RKO (cell line): ENCODE measurements at regions not wholly inside any gene's neighbourhood (a gene's known extent, or its start where the extent isn't known, plus 50 kb on each side); places are given as distances from the start of the nearest gene placed in this dataset.

Experiments used
- DNase-seq: peaks from one replicate; pipeline ENCODE4 v3.0.0-alpha.2; 2016; ENCODE audit warnings: low spot score

DNA sequence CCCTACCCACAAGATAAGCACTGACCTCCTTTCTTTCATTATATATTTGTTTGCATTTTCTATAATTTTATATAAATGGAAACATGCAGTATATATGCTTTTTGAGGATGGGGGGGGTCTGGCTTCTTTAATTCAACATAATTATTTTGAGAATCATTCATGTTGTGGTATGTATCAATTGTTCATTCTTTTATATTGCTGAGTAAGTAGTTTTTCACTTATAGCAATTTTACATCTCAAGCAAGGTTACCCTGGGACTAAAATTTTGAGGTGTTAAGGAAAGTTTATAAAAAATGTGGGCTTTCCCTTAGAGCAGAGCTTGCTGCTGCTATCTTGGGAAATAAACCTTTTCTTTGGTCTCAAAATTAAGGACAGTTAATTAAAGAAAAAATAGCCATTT lies 89.9 kb upstream of the EGLN3 start:
- DNase-seq, result no peak

DNA sequence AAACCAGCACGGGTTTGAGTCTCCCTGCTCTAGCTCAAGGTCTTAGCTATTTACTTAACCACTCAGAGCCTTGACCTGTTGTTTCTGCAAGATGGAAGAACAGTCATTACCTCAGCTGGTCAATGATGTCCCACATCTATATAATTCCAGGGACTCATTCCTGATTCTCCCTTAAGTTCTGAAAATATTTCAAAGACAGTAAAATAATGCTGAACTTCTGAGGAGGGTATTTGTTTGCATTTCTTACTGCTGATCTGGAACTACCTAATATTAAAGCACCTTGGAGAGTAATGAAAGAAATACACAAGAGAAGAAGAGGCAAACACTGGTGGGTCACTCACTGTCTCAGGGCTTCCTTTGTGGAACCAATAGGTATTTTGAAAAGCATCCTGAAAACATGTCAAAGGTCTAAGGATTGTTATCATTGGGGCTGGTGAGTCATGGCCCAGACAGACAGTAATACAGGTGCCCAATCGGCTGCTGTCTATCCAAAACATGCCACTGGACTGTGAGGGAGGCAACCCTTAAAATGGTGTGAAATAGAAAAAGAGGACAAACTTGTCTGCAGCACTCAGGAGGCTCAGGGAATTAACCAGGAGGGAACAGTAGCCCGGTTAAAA lies 88.7 kb upstream of the EGLN3 start:
- no peak for DNase-seq

DNA sequence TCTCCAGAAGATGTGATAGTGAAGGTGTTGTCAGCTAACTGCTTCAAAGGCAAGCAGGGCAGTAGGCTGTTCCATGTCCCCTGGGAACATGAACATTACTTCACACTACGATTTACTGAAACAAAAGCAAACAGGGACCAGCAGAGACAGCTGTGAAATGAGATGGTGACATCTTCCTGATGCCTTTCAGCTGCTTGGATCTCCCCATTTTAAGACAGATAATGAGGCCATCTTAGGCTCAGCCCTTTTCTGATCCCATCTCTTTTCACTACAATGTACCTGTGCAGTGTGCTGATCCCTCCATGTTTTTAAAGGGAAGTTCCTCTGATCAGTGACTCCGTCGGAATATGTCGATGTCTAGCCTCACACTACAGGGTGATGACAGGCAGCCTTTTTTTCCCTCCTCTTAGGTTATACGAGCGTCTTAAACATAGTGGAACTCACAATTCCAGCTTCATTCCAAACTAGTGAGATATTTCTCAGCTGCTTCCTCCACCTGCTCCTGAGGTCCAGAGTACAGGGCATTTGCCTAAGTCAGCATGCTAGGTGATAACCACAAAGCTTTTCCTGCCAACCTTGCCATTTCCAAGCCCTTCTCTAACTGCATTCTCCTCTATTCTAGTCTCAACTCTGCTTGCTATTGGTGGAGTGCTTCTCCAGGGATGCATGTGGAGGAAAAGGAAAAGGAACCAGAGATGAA lies 87.6 kb upstream of the EGLN3 start:
- DNase-seq, result no peak

DNA sequence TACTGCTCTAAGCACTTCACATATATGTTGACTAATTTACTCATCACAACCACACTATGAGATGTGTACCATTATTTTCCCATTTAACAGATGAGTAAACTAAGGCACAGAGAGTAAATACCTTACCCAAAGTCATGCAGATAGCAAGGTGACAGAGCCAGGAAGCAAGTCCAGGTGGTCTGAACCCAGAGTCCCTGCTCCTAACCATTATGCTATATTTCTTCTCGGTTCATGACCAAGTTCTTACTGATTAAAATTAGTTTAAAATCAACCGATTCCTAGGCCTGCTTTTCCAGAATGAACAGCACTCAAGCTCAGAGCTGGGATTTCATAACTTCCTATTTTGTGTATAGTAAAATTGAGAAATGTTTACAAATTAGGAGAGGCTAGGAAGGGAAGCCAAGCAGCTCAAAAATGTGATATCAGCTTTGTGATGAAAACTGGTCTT lies 85.5 kb upstream of the EGLN3 start:
- no peak for DNase-seq

DNA sequence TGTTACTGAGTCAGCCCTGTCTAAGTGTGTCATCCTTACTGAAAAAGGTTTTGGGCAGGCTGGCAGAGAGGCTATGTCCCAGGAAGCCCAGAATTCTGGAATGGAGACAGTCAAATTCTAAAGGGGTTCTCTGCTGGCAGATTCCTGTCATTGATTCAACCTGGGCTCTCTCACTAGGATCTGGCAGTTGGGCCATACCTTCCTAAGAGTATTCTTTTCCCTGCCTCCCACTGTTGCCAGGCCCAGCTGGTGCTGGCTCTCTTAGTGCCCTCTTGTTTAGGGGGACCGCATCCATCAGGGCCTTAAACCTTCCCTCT lies 85.0 kb upstream of the EGLN3 start:
- DNase-seq, result no peak

DNA sequence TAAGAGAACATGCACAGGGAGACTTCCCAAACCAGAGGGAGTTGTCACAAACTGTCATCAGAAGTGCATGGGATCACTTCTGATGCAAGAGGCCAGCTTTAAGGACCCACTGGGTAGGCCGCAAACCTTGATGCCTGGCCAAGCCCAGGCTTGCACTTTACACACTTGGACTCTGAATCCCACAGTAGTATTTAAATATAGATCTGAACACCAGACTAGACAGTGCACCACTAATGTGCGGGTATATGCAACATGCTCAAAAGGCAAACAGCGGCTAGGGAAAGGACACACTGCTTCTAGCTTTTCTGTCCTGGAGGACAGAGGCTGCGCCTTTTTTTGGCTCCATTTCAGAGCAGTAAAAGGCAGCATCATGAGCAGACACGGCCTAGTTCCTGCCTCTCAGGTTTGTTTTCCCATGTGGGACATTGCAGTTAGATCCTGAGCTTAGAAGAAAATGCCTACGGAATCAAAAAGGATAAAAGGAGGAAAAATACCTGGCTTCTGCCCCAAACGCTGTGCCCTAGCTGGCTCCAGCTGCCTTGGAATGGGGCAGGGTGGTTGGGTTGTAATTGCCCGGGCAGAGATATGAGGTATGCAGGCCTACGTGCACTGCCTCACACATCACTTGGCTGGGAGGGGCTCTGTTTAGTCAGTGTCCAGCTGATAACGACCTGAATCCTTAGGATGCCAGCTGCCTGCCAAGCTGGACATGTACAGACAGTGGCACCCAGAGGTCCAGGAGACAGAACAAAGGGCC lies 84.5 kb upstream of the EGLN3 start:
- no peak for DNase-seq

DNA sequence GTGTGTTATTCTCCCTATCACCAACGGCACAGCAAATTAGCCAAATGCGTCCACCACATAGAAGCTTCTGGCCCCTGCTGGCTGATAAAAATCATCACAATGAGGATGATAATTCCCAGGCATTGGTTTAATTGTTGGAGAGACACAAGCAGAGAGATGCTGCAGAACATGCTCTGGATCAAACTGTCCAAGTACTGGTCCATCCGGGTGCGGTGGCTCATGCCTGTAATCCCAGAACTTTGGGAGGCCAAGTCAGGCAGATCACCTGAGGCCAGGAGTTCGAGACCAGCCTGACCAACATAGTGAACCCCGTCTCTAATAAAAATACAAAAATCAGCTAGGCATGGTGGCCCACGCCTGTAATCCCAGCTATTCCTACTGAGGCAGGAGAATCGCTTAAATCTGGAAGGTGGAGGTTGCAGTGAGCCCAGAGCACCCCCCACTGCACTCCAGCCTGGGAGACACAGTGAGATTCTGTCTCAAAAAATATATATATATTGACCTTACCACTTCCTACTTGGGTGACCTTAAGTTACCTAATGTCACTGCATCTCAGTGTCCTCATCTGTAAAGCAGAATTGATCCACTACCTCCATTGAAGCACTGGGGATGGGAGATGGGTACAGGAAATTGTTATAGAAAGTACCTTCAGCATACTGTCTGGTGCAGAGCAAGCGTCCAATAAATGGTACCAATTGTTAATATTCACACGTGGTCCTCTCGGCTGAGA lies 83.7 kb upstream of the EGLN3 start:
- DNase-seq, result no peak

DNA sequence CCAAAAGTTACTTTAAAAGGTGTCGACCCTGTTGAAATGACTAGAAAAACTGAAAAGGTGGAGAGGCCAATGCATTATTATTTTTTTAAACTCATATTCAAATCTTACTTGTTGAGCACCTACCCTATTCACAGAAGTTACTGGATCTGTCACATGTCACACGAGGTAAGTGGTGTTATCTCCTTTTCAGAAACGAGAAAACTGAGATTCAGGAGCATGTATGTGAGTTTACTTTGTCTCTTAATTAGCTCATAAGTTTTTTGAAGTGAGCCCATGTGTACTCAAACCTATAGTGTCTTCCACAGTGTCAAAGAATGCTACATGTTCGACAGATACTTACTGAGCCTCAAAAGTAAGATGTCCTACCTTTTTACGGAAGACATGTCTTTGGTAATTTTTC lies 81.8 kb upstream of the EGLN3 start:
- no peak for DNase-seq

DNA sequence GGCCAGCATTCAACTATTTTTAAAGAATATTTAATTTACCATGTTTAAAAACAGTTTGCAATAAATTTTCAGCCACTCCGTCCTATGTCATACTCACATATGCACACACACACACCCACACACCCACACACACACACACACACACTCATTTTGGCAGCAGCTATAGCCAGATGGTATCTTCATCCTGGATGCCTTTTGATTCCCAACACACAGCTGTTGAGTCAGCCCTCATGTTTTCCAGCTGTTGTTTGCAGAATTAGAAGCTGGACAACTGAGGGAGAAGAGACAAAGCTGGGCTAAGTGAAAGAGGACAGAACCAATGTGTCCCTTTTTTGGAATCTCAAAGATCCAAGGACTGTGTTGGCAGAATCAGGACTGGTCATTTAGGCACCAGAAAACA lies 80.0 kb upstream of the EGLN3 start:
- DNase-seq, result no peak

DNA sequence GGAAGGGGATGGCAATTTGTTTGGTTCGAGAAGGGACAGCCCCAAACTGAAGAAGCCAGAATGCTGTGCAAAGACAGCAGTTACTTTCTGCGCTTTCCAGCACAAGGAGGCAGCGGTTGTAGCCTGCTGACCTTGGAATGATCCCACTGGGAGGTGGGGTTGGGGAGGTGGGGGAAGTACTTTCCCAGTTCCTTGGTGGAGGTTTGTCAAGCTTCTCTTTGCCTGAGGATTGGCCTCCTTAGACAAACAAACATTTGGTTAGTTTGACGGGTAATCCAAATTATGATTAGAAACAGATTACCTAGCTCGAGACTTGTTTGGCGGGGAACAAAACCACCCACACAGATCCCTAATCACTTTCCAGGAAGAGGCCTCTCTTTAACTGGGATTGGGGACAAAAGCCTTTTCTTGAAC lies 79.1 kb upstream of the EGLN3 start:
- no peak for DNase-seq

DNA sequence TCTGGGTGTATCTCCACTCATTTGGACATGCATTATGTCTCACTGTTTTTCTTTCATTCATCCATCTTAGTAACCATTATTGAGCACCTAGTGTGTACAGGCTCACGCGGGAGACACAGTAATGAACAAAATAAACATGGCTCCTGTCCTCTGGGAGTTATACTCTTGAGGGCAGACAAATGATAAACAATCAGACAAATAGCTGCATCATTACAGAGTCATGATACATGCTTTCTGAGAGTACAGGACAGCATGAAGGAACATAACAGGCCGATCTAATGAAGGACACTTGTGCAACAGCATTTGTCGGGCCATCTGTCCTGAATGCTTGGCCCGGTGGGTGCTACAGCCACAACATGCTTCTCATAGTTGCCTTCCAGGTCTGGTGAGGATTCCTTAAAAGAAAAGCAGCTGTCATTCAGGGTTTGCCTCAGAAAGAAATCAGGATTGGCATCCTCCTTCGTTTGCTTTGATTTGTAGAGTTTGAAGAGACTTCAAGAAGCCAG lies 77.2 kb upstream of the EGLN3 start:
- no peak for DNase-seq

DNA sequence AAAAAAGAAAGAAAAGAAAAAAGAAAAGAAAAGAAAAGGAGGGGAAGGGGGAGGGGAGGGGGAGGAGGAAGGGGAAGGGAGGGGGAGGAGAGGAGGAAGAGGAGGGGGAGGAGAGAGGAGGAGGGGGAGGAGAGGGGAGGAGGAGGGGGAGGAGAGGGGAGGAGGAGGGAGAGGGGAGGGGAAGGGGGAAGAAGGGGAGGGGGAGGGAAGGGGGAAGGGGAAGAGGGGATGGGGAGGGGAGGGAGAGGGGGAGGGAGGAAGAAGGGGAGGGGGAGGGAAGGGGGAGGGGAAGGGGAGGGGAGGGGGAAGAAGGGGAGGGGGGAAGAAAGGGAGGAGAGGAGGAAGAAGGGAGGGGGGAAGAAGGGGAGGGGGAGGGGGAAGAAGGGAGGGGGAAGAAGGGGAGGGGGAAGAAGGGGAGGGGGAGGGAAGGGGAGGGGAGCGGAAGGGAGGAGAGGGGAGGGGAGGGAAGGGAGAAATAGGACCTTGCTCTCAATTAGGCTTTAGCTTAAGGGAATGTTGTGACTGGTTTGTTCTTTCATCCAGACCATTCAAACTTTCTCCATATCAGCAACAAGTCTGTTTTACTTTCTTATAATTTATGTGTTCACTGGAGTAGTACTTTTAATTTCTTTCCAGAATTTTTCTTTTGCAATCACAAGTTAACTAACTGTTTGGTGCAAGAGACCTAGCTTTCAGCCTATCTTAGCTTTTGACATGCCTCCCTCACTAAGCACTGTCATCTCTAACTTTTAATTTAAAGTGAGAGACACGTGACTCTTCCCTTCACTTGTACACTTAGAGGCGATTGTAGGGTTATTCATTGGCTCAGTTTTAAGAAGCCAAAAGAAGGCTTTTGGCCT lies 76.5 kb upstream of the EGLN3 start:
- DNase-seq, result no peak

DNA sequence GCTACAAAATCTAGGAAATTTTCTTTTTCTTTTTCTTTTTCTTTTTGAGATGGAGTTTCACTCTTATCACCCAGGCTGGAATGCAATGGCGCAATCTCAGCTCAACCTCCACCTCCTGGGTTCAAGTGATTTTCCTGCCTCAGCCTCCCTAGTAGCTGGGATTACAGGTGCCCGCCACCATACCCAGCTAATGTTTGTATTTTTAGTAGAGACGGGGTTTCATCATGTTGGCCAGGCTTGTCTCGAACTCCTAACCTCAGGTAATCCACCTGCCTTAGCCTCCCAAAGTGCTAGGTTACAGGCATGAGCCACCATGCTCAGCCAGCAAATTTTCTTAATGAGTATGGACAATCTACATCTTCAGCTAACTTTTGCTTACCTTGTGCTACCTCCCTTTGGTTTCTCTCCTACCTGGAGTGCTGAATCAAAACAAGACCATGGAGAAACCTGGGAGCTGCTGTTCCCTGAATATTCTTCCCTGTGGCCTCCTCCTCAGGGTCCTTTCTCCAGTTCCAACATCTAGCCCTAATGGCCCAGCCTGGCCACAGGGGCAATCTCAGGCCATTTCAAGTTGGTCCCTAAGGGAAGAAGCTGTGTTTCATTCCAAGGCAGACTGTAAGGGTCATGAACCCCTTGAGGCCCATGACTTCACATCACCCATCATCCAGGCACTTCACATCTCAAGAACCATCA lies 74.6 kb upstream of the EGLN3 start:
- DNase-seq, result no peak

DNA sequence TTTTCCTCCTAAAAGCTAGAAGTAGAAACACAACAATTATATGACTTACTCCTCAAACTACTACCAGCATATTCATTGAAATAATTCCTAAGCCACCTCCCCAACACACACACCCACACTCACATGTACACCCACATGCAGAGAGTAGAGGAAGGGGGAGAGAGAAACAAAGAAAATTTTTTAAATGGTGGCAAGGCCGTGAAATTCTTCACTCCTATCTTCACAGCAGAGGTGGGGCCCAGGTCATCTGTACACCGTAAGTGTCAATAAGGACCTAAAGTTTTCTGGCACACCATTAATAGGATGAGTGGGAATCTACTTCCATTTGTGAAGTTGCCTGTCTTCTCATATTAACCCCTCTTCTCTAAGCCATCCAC lies 73.9 kb upstream of the EGLN3 start:
- DNase-seq, result no peak

DNA sequence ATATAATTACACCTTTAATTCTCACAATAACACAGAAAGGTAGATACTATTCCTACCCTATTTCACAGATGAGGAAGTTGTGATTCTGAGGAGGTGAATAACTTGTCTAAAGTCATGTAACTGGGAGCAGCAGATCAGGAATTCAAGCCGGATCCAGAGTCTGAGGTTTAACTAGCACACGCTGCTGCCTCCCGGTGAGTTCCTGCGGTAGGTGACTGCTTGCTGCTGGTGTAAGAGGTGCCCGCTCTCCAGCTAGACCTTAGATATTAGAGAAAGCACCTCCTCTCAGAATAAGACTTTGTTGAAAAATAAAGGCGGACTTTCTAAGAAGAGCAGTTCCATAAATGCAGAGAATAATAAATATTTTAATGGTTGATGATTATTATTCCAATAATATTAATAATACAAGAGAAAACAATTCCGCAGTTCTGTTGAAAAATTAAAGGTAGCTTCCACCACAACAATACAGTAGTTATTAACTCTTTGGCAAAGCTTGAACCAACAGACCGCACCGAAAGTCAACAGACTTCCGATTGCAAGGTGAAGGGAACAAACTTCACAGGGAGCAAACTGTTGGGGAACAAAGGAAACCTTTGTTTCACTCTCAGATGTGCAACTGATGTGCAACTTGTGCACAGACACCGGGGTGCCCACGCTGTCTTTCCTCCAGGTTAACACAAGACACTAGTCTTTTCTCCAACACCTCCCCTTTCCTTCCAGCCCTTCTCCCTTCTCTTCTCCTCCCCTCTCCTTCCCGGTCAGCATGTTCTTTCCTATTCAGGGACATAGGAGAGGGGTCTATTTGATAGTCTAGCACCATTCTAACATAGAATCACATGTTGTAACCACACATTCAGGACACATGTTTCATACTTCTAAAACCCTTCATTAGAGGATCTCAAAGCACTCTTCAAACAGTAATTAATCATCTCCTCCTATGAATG lies 73.2 kb upstream of the EGLN3 start:
- DNase-seq, result no peak

DNA sequence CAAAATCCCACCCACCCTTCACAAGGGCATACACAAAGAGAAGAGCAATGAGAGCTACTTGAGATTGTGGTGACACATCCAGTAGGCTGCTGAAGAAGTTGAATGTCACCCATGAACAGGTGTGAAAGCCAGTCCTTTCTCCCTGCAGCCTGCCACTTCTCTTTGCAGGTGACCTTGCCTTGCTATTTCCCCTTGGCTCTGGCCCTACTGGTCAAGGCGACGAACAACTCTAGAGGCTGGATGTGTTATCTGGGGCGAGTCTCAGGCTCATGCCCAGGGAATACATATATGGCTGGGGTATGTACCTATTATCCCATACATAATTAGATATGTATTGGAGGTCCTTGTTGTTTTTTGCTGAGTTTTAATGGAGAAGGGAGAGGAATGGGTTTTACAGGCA lies 70.2 kb upstream of the EGLN3 start:
- no peak for DNase-seq

DNA sequence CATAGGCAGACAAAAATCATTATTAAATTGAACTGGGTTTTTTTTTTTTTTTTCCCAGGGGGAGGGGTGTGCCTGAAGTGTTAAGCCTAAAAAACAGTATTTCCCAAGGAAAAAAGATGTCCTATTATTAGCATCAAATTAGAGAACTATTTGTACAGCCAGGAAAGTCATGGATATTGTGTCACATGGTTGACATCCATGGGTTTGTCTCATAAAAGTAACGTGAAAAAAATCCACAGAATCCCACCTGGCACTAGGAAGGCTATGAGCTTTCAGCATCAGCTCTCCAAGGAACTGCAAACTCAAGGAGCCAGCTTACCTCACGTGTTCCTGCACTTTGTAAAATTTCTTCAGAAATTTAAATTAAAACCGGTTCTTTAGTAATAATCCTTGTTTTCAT lies 69.1 kb upstream of the EGLN3 start:
- DNase-seq, result no peak

DNA sequence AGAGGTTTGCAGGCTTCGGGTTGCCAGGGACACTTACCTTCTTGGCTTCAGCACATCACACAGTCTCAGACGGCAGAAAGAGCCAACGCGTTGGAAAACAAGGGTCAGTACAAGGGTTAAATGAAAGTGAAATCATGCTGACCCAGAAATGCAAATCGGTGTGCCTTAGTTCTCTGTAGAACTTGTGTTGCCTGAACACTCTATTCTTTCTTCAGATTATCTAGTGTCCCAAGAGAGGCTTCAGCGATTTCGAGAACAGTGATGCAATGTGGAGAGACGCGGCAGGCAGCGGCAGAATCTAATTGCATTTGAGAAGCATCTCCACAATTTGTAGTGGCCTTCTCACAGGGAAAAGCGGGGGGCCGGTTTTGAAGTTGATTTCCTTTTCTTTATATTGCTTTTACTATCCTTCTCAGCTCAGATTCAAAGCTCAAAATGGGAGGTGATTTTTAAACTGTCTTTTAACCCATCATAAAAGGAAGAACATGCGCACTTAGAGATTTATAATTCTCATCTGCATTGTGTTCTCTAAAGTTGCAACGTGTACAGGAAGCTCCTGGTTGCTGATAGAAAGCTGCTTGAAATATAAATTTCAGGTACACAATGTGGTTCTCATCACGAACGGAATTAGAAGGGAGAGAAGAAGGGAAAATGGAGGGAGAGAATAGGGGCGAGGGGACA lies 67.8 kb upstream of the EGLN3 start:
- DNase-seq, result no peak

DNA sequence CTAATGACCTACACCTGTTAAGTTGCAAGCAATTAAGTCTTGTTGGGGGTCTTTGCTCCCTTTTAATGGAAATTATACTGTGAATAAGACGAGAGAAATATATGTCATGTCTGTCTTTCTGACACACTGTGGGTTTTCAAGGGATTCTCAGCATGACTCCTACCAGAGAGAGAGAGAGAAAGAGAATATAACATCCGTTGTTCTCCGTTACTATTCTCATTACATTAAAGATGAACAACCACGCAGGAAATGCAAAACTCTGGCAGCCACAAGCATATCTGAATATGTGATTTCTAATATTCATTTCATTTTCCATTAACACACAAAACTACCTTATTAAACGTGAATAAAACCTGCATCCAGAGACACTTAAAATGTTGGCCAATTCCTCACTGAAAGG lies 67.3 kb upstream of the EGLN3 start:
- no peak for DNase-seq
